KG1 (cell line): ENCODE measurements at regions not wholly inside any gene's neighbourhood (a gene's known extent, or its start where the extent isn't known, plus 50 kb on each side); places are given as distances from the start of the nearest gene placed in this dataset.

ENCODE experiments used
- DNase-seq: peaks from one replicate; lab custom pipeline; 2025; lab: John Stamatoyannopoulos, UW

GRCh38 chr2:230642966-230643365, 69.7 kb upstream of the CAB39 start:
- DNase-seq, result no peak

GRCh38 chr2:230643576-230644291, 68.9 kb upstream of the CAB39 start:
- peak; percentile 85 for DNase-seq

GRCh38 chr2:230644356-230644935, 68.2 kb upstream of the CAB39 start:
- DNase-seq, result no peak

- no peak for DNase-seq
Observed at GRCh38 chr2:230648356-230648755, 64.3 kb upstream of the CAB39 start.

GRCh38 chr2:230650585-230651137, 62.0 kb upstream of the CAB39 start:
- no peak for DNase-seq

GRCh38 chr2:230654057-230654456, 58.6 kb upstream of the CAB39 start:
- no peak for DNase-seq

- no peak for DNase-seq
Observed at GRCh38 chr2:230657462-230657861, 55.2 kb upstream of the CAB39 start.

GRCh38 chr2:230657906-230658305, 54.7 kb upstream of the CAB39 start:
- no peak for DNase-seq

- no peak for DNase-seq
Observed at GRCh38 chr2:230658577-230658876, 54.1 kb upstream of the CAB39 start.

- peak; percentile 45 for DNase-seq
Observed at GRCh38 chr2:230658877-230659652, 53.6 kb upstream of the CAB39 start.

GRCh38 chr2:230660294-230661060, 52.2 kb upstream of the CAB39 start:
- peak; percentile 73 for DNase-seq

- no peak for DNase-seq
Observed at GRCh38 chr2:230661072-230661957, 51.3 kb upstream of the CAB39 start.
